Hepatocyte (in vitro differentiated cells): ENCODE measurements at regions not wholly inside any gene's neighbourhood (a gene's known extent, or its start where the extent isn't known, plus 50 kb on each side); places are given as distances from the start of the nearest gene placed in this dataset.
"Not testable (repeated sequence)": the region's sequence is repeated elsewhere in the genome, so short reads cannot be mapped to it uniquely, and the experiment has no call there.

Experiments used
- DNase-seq: peaks from one replicate; pipeline ENCODE4 v3.0.0-alpha.2; 2016; ENCODE audit warnings: low spot score
- H2AFZ ChIP-seq: fragments of 200-600 bp; sonication (generic); 2 replicates; pipeline ENCODE4 v1.6.0; 2016; ENCODE audit warnings: antibody characterized with exemption, mild to moderate bottlenecking
- H3K27ac ChIP-seq: fragments of 200-600 bp; sonication (generic); 2 replicates; pipeline ENCODE4 v1.5.1; 2016; ENCODE audit warnings: mild to moderate bottlenecking
- H3K27me3 ChIP-seq: fragments of 200-600 bp; sonication (generic); 2 replicates; pipeline ENCODE4 v1.6.1; 2016
- H3K36me3 ChIP-seq: fragments of 200-600 bp; sonication (generic); replicated peaks from 2 replicates; pipeline ENCODE4 v1.5.1; 2016; ENCODE audit warnings: low read depth; ENCODE audit not compliant: insufficient read depth
- H3K4me1 ChIP-seq: fragments of 200-600 bp; sonication (generic); 2 replicates; pipeline ENCODE4 v1.5.1; 2016; ENCODE audit warnings: mild to moderate bottlenecking, moderate library complexity; ENCODE audit not compliant: insufficient read depth
- H3K4me2 ChIP-seq: fragments of 200-600 bp; sonication (generic); 2 replicates; pipeline ENCODE4 v1.6.0; 2016
- H3K4me3 ChIP-seq: fragments of 200-600 bp; sonication (generic); 2 replicates; pipeline ENCODE4 v1.5.1; 2016; ENCODE audit warnings: mild to moderate bottlenecking
- H3K79me2 ChIP-seq: fragments of 200-600 bp; sonication (generic); 2 replicates; pipeline ENCODE4 v1.6.0; 2017; ENCODE audit warnings: mild to moderate bottlenecking
- H3K9me2 ChIP-seq: fragments of 200-600 bp; sonication (generic); replicated peaks from 2 replicates; pipeline ENCODE4 v1.6.0; 2017; ENCODE audit warnings: mild to moderate bottlenecking; ENCODE audit not compliant: insufficient read depth
- H3K9me3 ChIP-seq: fragments of 200-600 bp; sonication (generic); 2 replicates; pipeline ENCODE4 v1.5.1; 2016; ENCODE audit warnings: low read depth, mild to moderate bottlenecking
- H4K20me1 ChIP-seq: fragments of 200-600 bp; sonication (generic); 2 replicates; pipeline ENCODE4 v1.6.0; 2016; ENCODE audit warnings: mild to moderate bottlenecking; ENCODE audit not compliant: insufficient read depth, poor library complexity, severe bottlenecking
- EZH2 ChIP-seq: fragments of 200-600 bp; sonication (generic); IDR thresholded peaks from 2 replicates; pipeline ENCODE4 v1.6.1; 2016; ENCODE audit warnings: antibody characterized with exemption, mild to moderate bottlenecking, borderline replicate concordance
- EZH2phosphoT487 ChIP-seq: fragments of 200-600 bp; sonication (generic); IDR thresholded peaks from one replicate; pipeline ENCODE4 v1.6.1; 2018; ENCODE audit warnings: antibody characterized with exemption, mild to moderate bottlenecking, low read depth, moderate library complexity; ENCODE audit not compliant: unreplicated experiment, severe bottlenecking
- WGBS: methylation state at CpG from one replicate; pipeline ENCODE4 v1.1.6; 2016; ENCODE audit warnings: low lambda C conversion rate; ENCODE audit errors: missing lambda C conversion rate; 5-methylcytosine and 5-hydroxymethylcytosine counted together
- TF ChIP-seq, protein P1 (sequence below): fragments of 200-600 bp; sonication (generic); IDR thresholded peaks from 2 replicates; pipeline ENCODE4 v1.5.1; 2016; ENCODE audit warnings: antibody characterized with exemption, mild to moderate bottlenecking; ENCODE audit not compliant: poor library complexity

DNA sequence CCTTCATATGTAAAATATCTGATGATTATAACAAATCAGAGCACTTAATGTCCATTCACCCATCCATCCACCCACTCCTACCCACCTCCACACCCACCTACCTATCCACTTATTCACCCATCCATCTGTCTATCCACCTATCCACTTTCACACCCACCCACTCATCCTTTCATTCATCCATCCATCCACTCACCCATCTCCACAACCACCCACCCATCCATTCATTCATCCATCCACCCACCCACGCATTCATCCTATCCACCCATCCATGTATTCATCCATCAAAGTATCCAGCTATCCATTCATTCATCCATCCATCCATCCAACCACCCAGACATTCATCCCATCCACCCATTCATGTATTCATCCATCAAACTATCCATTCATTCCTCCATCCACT lies 466.1 kb downstream of the AJAP1 start:
- WGBS, result 100% methylated on average over 1 of the region's 1 CpG
- TF ChIP-seq EZH2phosphoT487, result no peak
- TF ChIP-seq EZH2, result no peak
- TF ChIP-seq, protein P1, sequence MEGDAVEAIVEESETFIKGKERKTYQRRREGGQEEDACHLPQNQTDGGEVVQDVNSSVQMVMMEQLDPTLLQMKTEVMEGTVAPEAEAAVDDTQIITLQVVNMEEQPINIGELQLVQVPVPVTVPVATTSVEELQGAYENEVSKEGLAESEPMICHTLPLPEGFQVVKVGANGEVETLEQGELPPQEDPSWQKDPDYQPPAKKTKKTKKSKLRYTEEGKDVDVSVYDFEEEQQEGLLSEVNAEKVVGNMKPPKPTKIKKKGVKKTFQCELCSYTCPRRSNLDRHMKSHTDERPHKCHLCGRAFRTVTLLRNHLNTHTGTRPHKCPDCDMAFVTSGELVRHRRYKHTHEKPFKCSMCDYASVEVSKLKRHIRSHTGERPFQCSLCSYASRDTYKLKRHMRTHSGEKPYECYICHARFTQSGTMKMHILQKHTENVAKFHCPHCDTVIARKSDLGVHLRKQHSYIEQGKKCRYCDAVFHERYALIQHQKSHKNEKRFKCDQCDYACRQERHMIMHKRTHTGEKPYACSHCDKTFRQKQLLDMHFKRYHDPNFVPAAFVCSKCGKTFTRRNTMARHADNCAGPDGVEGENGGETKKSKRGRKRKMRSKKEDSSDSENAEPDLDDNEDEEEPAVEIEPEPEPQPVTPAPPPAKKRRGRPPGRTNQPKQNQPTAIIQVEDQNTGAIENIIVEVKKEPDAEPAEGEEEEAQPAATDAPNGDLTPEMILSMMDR, result no peak
- H3K27me3 ChIP-seq, result no peaks in the 10 kb centered on the region

DNA sequence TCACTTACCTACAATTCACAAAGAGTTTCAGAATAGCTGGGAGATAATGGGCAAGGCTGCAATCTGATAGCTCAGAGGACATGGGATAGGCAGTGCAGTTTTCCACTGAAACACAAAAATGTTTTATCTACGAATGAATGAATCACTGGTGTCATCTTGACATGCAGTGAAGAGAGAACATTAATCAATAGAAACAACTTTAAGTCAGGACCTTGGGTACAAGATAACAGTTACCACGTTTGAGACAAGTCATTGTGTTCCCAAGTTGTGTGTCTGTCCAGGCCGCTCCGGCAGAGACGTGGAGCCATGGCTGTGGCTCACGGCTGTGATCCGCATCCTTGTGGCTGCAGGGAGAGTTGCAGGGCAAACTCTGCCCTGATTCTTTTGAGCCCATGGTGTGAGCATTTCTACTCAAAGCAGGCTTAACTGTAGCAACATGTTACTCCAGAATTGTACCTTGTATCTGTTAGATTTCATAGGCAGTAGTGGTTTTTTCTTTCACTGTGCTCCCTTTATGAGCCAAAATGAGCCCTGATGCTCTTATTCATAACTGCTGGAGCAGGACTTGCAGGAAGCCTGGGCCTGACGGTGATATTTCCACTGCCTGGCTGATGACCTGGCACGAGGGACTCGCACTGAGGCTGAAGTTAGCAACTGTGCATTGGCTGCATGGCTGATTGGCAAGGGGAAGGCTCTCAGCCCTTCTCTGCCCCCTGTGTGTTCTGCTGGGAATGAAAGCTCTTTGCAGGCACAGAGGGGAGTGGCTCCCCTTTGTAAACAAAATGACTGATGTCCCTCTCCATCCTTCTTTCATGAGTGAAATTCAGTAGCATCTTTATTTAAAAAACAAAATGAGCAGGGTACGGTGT lies 465.2 kb downstream of the AJAP1 start:
- H3K36me3 ChIP-seq, result no peaks in the 10 kb centered on the region
- H3K9me2 ChIP-seq, result no peaks in the 10 kb centered on the region
- H3K9me3 ChIP-seq, result no peaks in the 10 kb centered on the region
- H3K4me1 ChIP-seq, result no peaks in the 10 kb centered on the region
- no peak overlapping the region for H3K4me2 ChIP-seq
- peak; percentile 46 for DNase-seq
- no peaks in the 10 kb centered on the region for H4K20me1 ChIP-seq
- H3K27me3 ChIP-seq, result no peaks in the 10 kb centered on the region
- H3K79me2 ChIP-seq, result no peaks in the 10 kb centered on the region
- no peak overlapping the region for H3K27ac ChIP-seq
- TF ChIP-seq, protein P1, result peak; percentile 13
- TF ChIP-seq EZH2 (no peak), EZH2phosphoT487 (no peak)
- H3K4me3 ChIP-seq, result no peak overlapping the region
- 36% methylated on average over 11 of the region's 11 CpGs for WGBS
- H2AFZ ChIP-seq, result no peak overlapping the region

More for the DNA sequence above, 466.1 kb downstream of the AJAP1 start:
- H3K4me3 ChIP-seq, result no peak overlapping the region
- no peaks in the 10 kb centered on the region for H3K9me2 ChIP-seq
- no peaks in the 10 kb centered on the region for H3K4me1 ChIP-seq
- no peaks in the 10 kb centered on the region for H3K79me2 ChIP-seq
- no peak overlapping the region for H2AFZ ChIP-seq
- no peak overlapping the region for H3K27ac ChIP-seq
- DNase-seq, result no peak
- H3K36me3 ChIP-seq, result no peaks in the 10 kb centered on the region
- no peaks in the 10 kb centered on the region for H3K9me3 ChIP-seq
- H3K4me2 ChIP-seq, result no peak overlapping the region
- H4K20me1 ChIP-seq, result no peaks in the 10 kb centered on the region

DNA sequence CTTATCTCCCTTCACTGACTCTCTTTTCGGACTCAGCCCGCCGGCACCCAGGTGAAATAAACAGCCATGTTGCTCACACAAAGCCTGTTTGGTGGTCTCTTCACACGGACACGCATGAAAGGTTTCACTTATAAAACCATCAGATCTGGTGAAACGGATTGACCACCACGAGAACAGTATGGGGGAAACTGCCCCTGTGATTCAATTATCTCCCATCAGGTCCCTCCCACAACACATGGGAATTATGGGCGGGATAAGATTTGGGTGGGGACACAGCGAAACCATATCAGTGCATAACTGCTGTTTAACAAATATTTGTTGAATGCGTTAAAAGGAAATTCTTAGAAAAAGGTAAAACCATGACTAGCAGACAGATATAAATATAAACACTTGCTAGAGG lies 464.4 kb downstream of the AJAP1 start:
- not testable (repeated sequence) for DNase-seq, H3K36me3 ChIP-seq, H4K20me1 ChIP-seq, H3K79me2 ChIP-seq, H3K4me2 ChIP-seq, H3K9me2 ChIP-seq, H3K4me1 ChIP-seq, H3K27ac ChIP-seq, H3K27me3 ChIP-seq, H3K9me3 ChIP-seq, H2AFZ ChIP-seq, H3K4me3 ChIP-seq
- WGBS, result 72% methylated on average over 10 of the region's 10 CpGs

DNA sequence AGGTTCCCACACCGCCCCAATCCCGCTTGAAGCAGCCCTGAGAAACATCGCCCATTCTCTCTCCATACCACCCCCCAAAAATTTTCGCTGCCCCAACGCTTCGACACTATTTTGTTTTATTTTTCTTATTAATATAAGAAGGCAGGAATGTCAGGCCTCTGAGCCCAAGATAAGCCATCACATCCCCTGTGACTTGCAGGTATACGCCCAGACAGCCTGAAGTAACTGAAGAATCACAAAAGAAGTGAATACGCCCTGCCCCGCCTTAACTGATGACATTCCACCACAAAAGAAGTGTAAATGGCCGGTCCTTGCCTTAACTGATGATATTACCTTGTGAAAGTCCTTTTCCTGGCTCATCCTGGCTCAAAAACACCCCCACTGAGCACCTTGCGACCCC lies 463.9 kb downstream of the AJAP1 start:
- H3K9me3 ChIP-seq, H4K20me1 ChIP-seq, H3K27ac ChIP-seq, H3K9me2 ChIP-seq, H3K27me3 ChIP-seq, H3K4me2 ChIP-seq, H3K4me1 ChIP-seq, H3K36me3 ChIP-seq, H3K4me3 ChIP-seq, DNase-seq, H3K79me2 ChIP-seq, H2AFZ ChIP-seq: not testable (repeated sequence)
- WGBS, result 72% methylated on average over 11 of the region's 11 CpGs
